ENCODE measurements at regions not wholly inside any gene's neighbourhood (a gene's known extent, or its start where the extent isn't known, plus 50 kb on each side); places are given as distances from the start of the nearest gene placed in this dataset.

- ATAC-seq (ENCODE audit: insufficient read depth, low FRiP score) (no peak), DNase-seq (no peak)
- no peak overlapping the region for H3K4me3 ChIP-seq
- 91 to 98% methylated on average over 10 of the region's 10 CpGs for WGBS, 2 donors
- H3K4me1 ChIP-seq (ENCODE audit: control insufficient read depth in 5 of 5, insufficient read depth in 5 of 5, low read length in 5 of 5) = peaks cover 0 to 20% (median 0%) of the 10 kb centered on the region in 5 donors
- H3K27me3 ChIP-seq (ENCODE audit: control insufficient read depth in 3 of 3, insufficient read depth in 3 of 3, low read length in 2 of 3) = no peaks in the 10 kb centered on the region
- no peak for TF ChIP-seq CTCF (IDR thresholded peaks at IDR 0.05; ENCODE audit: control extremely low read depth, extremely low read depth)
- peaks cover 0 to 3% (median 0%) of the 10 kb centered on the region in 4 donors for H3K9me3 ChIP-seq (ENCODE audit: control insufficient read depth in 4 of 4, insufficient read depth in 3 of 4, low read length in 3 of 4)
- H3K27ac ChIP-seq (ENCODE audit: low read depth in 1 of 2, low read length in 1 of 2) = no peak overlapping the region
- no peak overlapping the region for H3K9ac ChIP-seq (ENCODE audit: insufficient read depth in 1 of 2, low read length in 2 of 2)
- no peaks in the 10 kb centered on the region for H3K36me3 ChIP-seq (ENCODE audit: control insufficient read depth in 4 of 4, insufficient read depth in 4 of 4, low read length in 4 of 4)
Measured at GRCh38 chr10:47094636-47095035, 183.4 kb downstream of the PTPN20 start.

GRCh38 chr10:47095211-47095610 lies 184.0 kb downstream of the PTPN20 start:
- TF ChIP-seq CTCF (IDR thresholded peaks at IDR 0.05; ENCODE audit: control extremely low read depth, extremely low read depth) = no peak
- peaks cover 0 to 5% (median 0%) of the 10 kb centered on the region in 4 donors for H3K9me3 ChIP-seq (ENCODE audit: control insufficient read depth in 4 of 4, insufficient read depth in 3 of 4, low read length in 3 of 4)
- ATAC-seq (ENCODE audit: insufficient read depth, low FRiP score) (no peak), DNase-seq (no peak)
- no peaks in the 10 kb centered on the region for H3K27me3 ChIP-seq (ENCODE audit: control insufficient read depth in 3 of 3, insufficient read depth in 3 of 3, low read length in 2 of 3)
- 93 to 95% methylated on average over 12 of the region's 12 CpGs for WGBS, 2 donors
- no peak overlapping the region for H3K4me3 ChIP-seq
- H3K27ac ChIP-seq (ENCODE audit: low read depth in 1 of 2, low read length in 1 of 2) = no peak overlapping the region
- no peak overlapping the region for H3K9ac ChIP-seq (ENCODE audit: insufficient read depth in 1 of 2, low read length in 2 of 2)
- H3K36me3 ChIP-seq (ENCODE audit: control insufficient read depth in 4 of 4, insufficient read depth in 4 of 4, low read length in 4 of 4) = no peaks in the 10 kb centered on the region
- H3K4me1 ChIP-seq (ENCODE audit: control insufficient read depth in 5 of 5, insufficient read depth in 5 of 5, low read length in 5 of 5) = peaks cover 0 to 20% (median 0%) of the 10 kb centered on the region in 5 donors

- ATAC-seq (ENCODE audit: insufficient read depth, low FRiP score) (no peak), DNase-seq (peak in 2 of 3 donors; percentile 27 to 37)
- peaks cover 0 to 21% (median 0%) of the 10 kb centered on the region in 5 donors for H3K4me1 ChIP-seq (ENCODE audit: control insufficient read depth in 5 of 5, insufficient read depth in 5 of 5, low read length in 5 of 5)
- TF ChIP-seq CTCF (IDR thresholded peaks at IDR 0.05; ENCODE audit: control extremely low read depth, extremely low read depth) = no peak
- no peak overlapping the region for H3K27ac ChIP-seq (ENCODE audit: low read depth in 1 of 2, low read length in 1 of 2)
- H3K36me3 ChIP-seq (ENCODE audit: control insufficient read depth in 4 of 4, insufficient read depth in 4 of 4, low read length in 4 of 4) = no peaks in the 10 kb centered on the region
- peaks cover 0 to 5% (median 0%) of the 10 kb centered on the region in 4 donors for H3K9me3 ChIP-seq (ENCODE audit: control insufficient read depth in 4 of 4, insufficient read depth in 3 of 4, low read length in 3 of 4)
- no peak overlapping the region for H3K9ac ChIP-seq (ENCODE audit: insufficient read depth in 1 of 2, low read length in 2 of 2)
- WGBS, 2 donors = 75 to 79% methylated on average over 17 of the region's 17 CpGs
- H3K27me3 ChIP-seq (ENCODE audit: control insufficient read depth in 3 of 3, insufficient read depth in 3 of 3, low read length in 2 of 3) = no peaks in the 10 kb centered on the region
- H3K4me3 ChIP-seq = no peak overlapping the region
Measured at GRCh38 chr10:47095848-47096612, 184.8 kb downstream of the PTPN20 start.
